GM19238 (cell line): ENCODE measurements at regions not wholly inside any gene's neighbourhood (a gene's known extent, or its start where the extent isn't known, plus 50 kb on each side); places are given as distances from the start of the nearest gene placed in this dataset.

ENCODE experiments used
- DNase-seq: peaks from one replicate; pipeline ENCODE4 v3.0.0; 2011; ENCODE audit warnings: low spot score; ENCODE audit not compliant: insufficient read length

- no peak for DNase-seq
These were observed 641.5 kb downstream of the PLOD2 start for GRCh38 chr3:145519398-145520047.

- DNase-seq, result no peak
These were observed 638.8 kb downstream of the PLOD2 start for GRCh38 chr3:145522179-145522578.

- no peak for DNase-seq
These were observed 637.9 kb downstream of the PLOD2 start for GRCh38 chr3:145522893-145523651.

- no peak for DNase-seq
These were observed 629.4 kb downstream of the PLOD2 start for GRCh38 chr3:145531548-145531947.

GRCh38 chr3:145533696-145534095 is 627.3 kb downstream of the PLOD2 start:
- no peak for DNase-seq

GRCh38 chr3:145536461-145536860 is 624.5 kb downstream of the PLOD2 start:
- DNase-seq, result no peak

- DNase-seq, result no peak
These were observed 610.5 kb downstream of the PLOD2 start for GRCh38 chr3:145550522-145550921.

GRCh38 chr3:145557405-145557804 is 603.6 kb downstream of the PLOD2 start:
- no peak for DNase-seq

GRCh38 chr3:145578471-145578870 is 582.5 kb downstream of the PLOD2 start:
- no peak for DNase-seq

- DNase-seq, result no peak
These were observed 579.3 kb downstream of the PLOD2 start for GRCh38 chr3:145581694-145582093.

- DNase-seq, result no peak
These were observed 556.1 kb downstream of the PLOD2 start for GRCh38 chr3:145604851-145605250.

- no peak for DNase-seq
These were observed 541.0 kb downstream of the PLOD2 start for GRCh38 chr3:145620002-145620401.

- DNase-seq, result no peak
These were observed 540.5 kb downstream of the PLOD2 start for GRCh38 chr3:145620486-145620885.

- DNase-seq, result no peak
These were observed 537.6 kb downstream of the PLOD2 start for GRCh38 chr3:145623349-145623748.

- no peak for DNase-seq
These were observed 532.8 kb downstream of the PLOD2 start for GRCh38 chr3:145628211-145628610.

- no peak for DNase-seq
These were observed 523.9 kb downstream of the PLOD2 start for GRCh38 chr3:145637105-145637504.

- DNase-seq, result no peak
These were observed 521.9 kb downstream of the PLOD2 start for GRCh38 chr3:145639003-145639606.

GRCh38 chr3:145639875-145640274 is 521.1 kb downstream of the PLOD2 start:
- no peak for DNase-seq

- DNase-seq, result no peak
These were observed 512.6 kb downstream of the PLOD2 start for GRCh38 chr3:145648396-145648795.

GRCh38 chr3:145649368-145649887 is 511.6 kb downstream of the PLOD2 start:
- no peak for DNase-seq

GRCh38 chr3:145650170-145650569 is 510.8 kb downstream of the PLOD2 start:
- DNase-seq, result no peak

- no peak for DNase-seq
These were observed 489.9 kb downstream of the PLOD2 start for GRCh38 chr3:145671121-145671520.
